ENCODE measurements at regions not wholly inside any gene's neighbourhood (a gene's known extent, or its start where the extent isn't known, plus 50 kb on each side); places are given as distances from the start of the nearest gene placed in this dataset.

- no peak for TF ChIP-seq CTCF (IDR thresholded peaks at IDR 0.05; ENCODE audit: insufficient read depth, low read length, poor library complexity, severe bottlenecking)
- TF ChIP-seq EZH2phosphoT487 (conservative IDR thresholded peaks at IDR 0.05; ENCODE audit: low read length), result no peak
Observed at GRCh38 chr9:78490231-78490630, 193.3 kb downstream of the PSAT1 start.
